H1 (cell line): ENCODE measurements at regions not wholly inside any gene's neighbourhood (a gene's known extent, or its start where the extent isn't known, plus 50 kb on each side); places are given as distances from the start of the nearest gene placed in this dataset.

Source experiments
- CTCF ChIA-PET: fragments of 300-600 bp; sonication (Branson Sonifier 250); formaldehyde crosslinking; loops from one replicate; lab custom pipeline; 2021; ENCODE audit not compliant: partially characterized antibody; lab: Charles Lee
- POLR2A ChIA-PET: fragments of 300-600 bp; sonication (Branson Sonifier 250); formaldehyde crosslinking; loops from one replicate; lab custom pipeline; 2021; ENCODE audit warnings: inconsistent platforms; ENCODE audit not compliant: partially characterized antibody; lab: Charles Lee
- DNase-seq, 2 experiments: peaks; one replicate each; pipeline versions ENCODE4 v3.0.0 to v3.0.0-alpha.2; 2010 to 2022; ENCODE audit warnings: low spot score in 2 of 2, low read depth in 1 of 2, mixed read lengths in 1 of 2
- FAIRE-seq: peaks from 2 replicates; lab custom pipeline; 2011; peaks lifted over from hg19 to GRCh38; lab: Jason Lieb, UNC
- H2AFZ ChIP-seq: 2 replicates; pipeline ENCODE4 v1.8.1; 2012; ENCODE audit warnings: low read length, inconsistent platforms
- H2AK5ac ChIP-seq: 2 replicates; pipeline ENCODE4 v1.6.1; 2013; ENCODE audit warnings: low read depth, low read length
- H2BK120ac ChIP-seq: replicated peaks from 2 replicates; pipeline ENCODE3; 2013; ENCODE audit warnings: low read depth, low read length, inconsistent platforms
- H2BK12ac ChIP-seq: 2 replicates; pipeline ENCODE4 v1.6.1; 2013; ENCODE audit warnings: low read depth, low read length
- H2BK15ac ChIP-seq: 2 replicates; pipeline ENCODE4 v1.6.1; 2013; ENCODE audit warnings: low read length
- H2BK20ac ChIP-seq: 2 replicates; pipeline ENCODE4 v1.6.1; 2013; ENCODE audit warnings: low read length
- H2BK5ac ChIP-seq: 2 replicates; pipeline ENCODE4 v1.6.1; 2013; ENCODE audit warnings: low read depth, low read length
- H3K14ac ChIP-seq: 2 replicates; pipeline ENCODE4 v1.6.1; 2013; ENCODE audit warnings: inconsistent platforms; ENCODE audit not compliant: insufficient read length
- H3K18ac ChIP-seq: 2 replicates; pipeline ENCODE4 v1.6.1; 2013; ENCODE audit warnings: low read length; ENCODE audit errors: extremely low read depth
- H3K23ac ChIP-seq: 2 replicates; pipeline ENCODE4 v1.6.1; 2013; ENCODE audit warnings: inconsistent platforms; ENCODE audit not compliant: insufficient read length
- H3K23me2 ChIP-seq: 2 replicates; pipeline ENCODE4 v1.6.1; 2013; ENCODE audit warnings: low read depth, low read length
- H3K27ac ChIP-seq: 2 replicates; pipeline ENCODE4 v1.6.1; 2011; ENCODE audit warnings: low read depth, low read length, inconsistent platforms
- H3K27me3 ChIP-seq, 4 experiments: replicated peaks in 1 of 4; 1 replicate in 1 of 4; 2 replicates in 3 of 4; pipeline versions ENCODE4 v1.6.1 to v1.8.1; 2011 to 2013; ENCODE audit warnings: low read length in 3 of 4, mild to moderate bottlenecking in 3 of 4, inconsistent platforms in 2 of 4, mixed read lengths in 2 of 4, moderate library complexity in 1 of 4; ENCODE audit not compliant: control insufficient read depth in 3 of 4, insufficient read depth in 3 of 4; ENCODE audit errors: extremely low read depth in 1 of 4
- H3K36me3 ChIP-seq, 4 experiments: 2 replicates each; pipeline versions ENCODE4 v1.6.1 to v1.8.1; 2011 to 2013; ENCODE audit warnings: mild to moderate bottlenecking in 4 of 4, low read length in 3 of 4, moderate library complexity in 2 of 4, control low read depth in 1 of 4, inconsistent platforms in 1 of 4; ENCODE audit not compliant: insufficient read depth in 4 of 4, control insufficient read depth in 2 of 4
- H3K4ac ChIP-seq: replicated peaks from 2 replicates; pipeline ENCODE3; 2013; ENCODE audit warnings: low read length, low read depth, mixed read lengths, inconsistent platforms; ENCODE audit not compliant: insufficient read length
- H3K4me1 ChIP-seq, 4 experiments: replicated peaks in 1 of 4; 1 replicate in 1 of 4; 2 replicates in 3 of 4; pipeline versions ENCODE4 v1.6.1 to v1.8.1; 2011 to 2013; ENCODE audit warnings: low read length in 3 of 4, inconsistent platforms in 2 of 4, mixed read lengths in 1 of 4; ENCODE audit not compliant: insufficient read depth in 4 of 4, control insufficient read depth in 3 of 4
- H3K4me2 ChIP-seq, 2 experiments: 2 replicates each; pipeline versions ENCODE4 v1.6.1 to v1.8.1; 2011 to 2013; ENCODE audit warnings: low read depth in 2 of 2, low read length in 2 of 2, control low read depth in 1 of 2, inconsistent platforms in 1 of 2, mild to moderate bottlenecking in 1 of 2; ENCODE audit not compliant: insufficient read depth in 1 of 2
- H3K4me3 ChIP-seq, 4 experiments: fragments of 200-600, 300-600 bp in 1 of 4; sonication (generic), shearing (Covaris generic), sonication (Bioruptor Twin) in 1 of 4; 2 replicates each; pipeline versions ENCODE4 v1.5.1 to v1.8.1; 2011 to 2016; ENCODE audit warnings: low read length in 4 of 4, low read depth in 3 of 4, control low read depth in 2 of 4, inconsistent platforms in 2 of 4, mild to moderate bottlenecking in 2 of 4, mixed read lengths in 1 of 4, moderate library complexity in 1 of 4; ENCODE audit not compliant: insufficient read depth in 2 of 4; ENCODE audit errors: extremely low read depth in 1 of 4
- H3K56ac ChIP-seq: replicated peaks from 2 replicates; pipeline ENCODE3; 2013; ENCODE audit warnings: low read depth, mild to moderate bottlenecking, mixed read lengths, low read length, inconsistent platforms; ENCODE audit not compliant: insufficient read length
- H3K79me1 ChIP-seq: 2 replicates; pipeline ENCODE4 v1.6.1; 2013; ENCODE audit warnings: low read depth, low read length, control low read depth
- H3K79me2 ChIP-seq, 2 experiments: 2 replicates each; pipeline versions ENCODE4 v1.6.1 to v1.8.1; 2012 to 2013; ENCODE audit warnings: low read length in 2 of 2, mild to moderate bottlenecking in 2 of 2, inconsistent platforms in 1 of 2; ENCODE audit not compliant: insufficient read depth in 2 of 2, control insufficient read depth in 1 of 2
- H3K9ac ChIP-seq, 4 experiments: replicated peaks in 1 of 4; 1 replicate in 1 of 4; 2 replicates in 3 of 4; pipeline versions ENCODE4 v1.6.1 to v1.8.1; 2011 to 2013; ENCODE audit warnings: low read depth in 3 of 4, low read length in 3 of 4, control low read depth in 2 of 4, mild to moderate bottlenecking in 2 of 4, moderate library complexity in 2 of 4, inconsistent platforms in 1 of 4; ENCODE audit errors: extremely low read depth in 1 of 4
- H3K9me3 ChIP-seq, 2 experiments: 2 replicates each; pipeline versions ENCODE4 v1.6.1 to v1.8.1; 2012 to 2013; ENCODE audit warnings: mild to moderate bottlenecking in 2 of 2, moderate library complexity in 2 of 2, control low read depth in 1 of 2, inconsistent platforms in 1 of 2, low read depth in 1 of 2, low read length in 1 of 2, mixed read lengths in 1 of 2; ENCODE audit not compliant: insufficient read depth in 2 of 2
- H4K20me1 ChIP-seq, 2 experiments: replicated peaks in 1 of 2; 2 replicates each; pipeline versions ENCODE3 to v1.8.1; 2011 to 2013; ENCODE audit warnings: inconsistent platforms in 2 of 2, low read length in 2 of 2, mild to moderate bottlenecking in 1 of 2; ENCODE audit not compliant: insufficient read depth in 2 of 2, control insufficient read depth in 1 of 2
- H4K5ac ChIP-seq: 2 replicates; pipeline ENCODE4 v1.6.1; 2013; ENCODE audit warnings: low read length, low read depth, mixed read lengths, inconsistent platforms; ENCODE audit not compliant: insufficient read length
- H4K8ac ChIP-seq: 2 replicates; pipeline ENCODE4 v1.8.0; 2013; ENCODE audit warnings: mild to moderate bottlenecking, moderate library complexity, low read length, inconsistent platforms; ENCODE audit not compliant: insufficient read depth; ENCODE audit errors: extremely low read depth
- H4K91ac ChIP-seq: replicated peaks from 2 replicates; pipeline ENCODE3; 2013; ENCODE audit warnings: low read length, mixed read lengths, inconsistent platforms; ENCODE audit not compliant: insufficient read length
- EGR1 ChIP-seq: IDR thresholded peaks from 2 replicates; pipeline ENCODE4 v1.6.1; 2011; ENCODE audit warnings: low read depth, low read length, borderline replicate concordance
- JUND ChIP-seq: IDR thresholded peaks from 2 replicates; pipeline ENCODE4 v1.6.1; 2011; ENCODE audit warnings: mild to moderate bottlenecking, improper control_type of control experiment, low read length
- POU5F1 ChIP-seq: IDR thresholded peaks from 2 replicates; pipeline ENCODE4 v1.6.1; 2011; ENCODE audit warnings: low read depth, mild to moderate bottlenecking, low read length, moderate library complexity
- SP2 ChIP-seq: IDR thresholded peaks from 2 replicates; pipeline ENCODE4 v1.6.1; 2012; ENCODE audit warnings: mild to moderate bottlenecking, low read length, inconsistent platforms
- WGBS, 2 experiments: shearing (Covaris generic) in 1 of 2; methylation state at CpG; one replicate each; pipeline versions ENCODE4 v1.1.6 to v1.1.7; 2013 to 2015; ENCODE audit warnings: low lambda C conversion rate in 2 of 2, mixed read lengths in 2 of 2, inconsistent platforms in 1 of 2, low coverage in 1 of 2, missing lambda C conversion rate in 1 of 2; ENCODE audit not compliant: insufficient replicate concordance in 2 of 2, insufficient coverage in 1 of 2, insufficient read length in 1 of 2; ENCODE audit errors: extremely low coverage in 1 of 2, missing lambda C conversion rate in 1 of 2; 5-methylcytosine and 5-hydroxymethylcytosine counted together

DNA sequence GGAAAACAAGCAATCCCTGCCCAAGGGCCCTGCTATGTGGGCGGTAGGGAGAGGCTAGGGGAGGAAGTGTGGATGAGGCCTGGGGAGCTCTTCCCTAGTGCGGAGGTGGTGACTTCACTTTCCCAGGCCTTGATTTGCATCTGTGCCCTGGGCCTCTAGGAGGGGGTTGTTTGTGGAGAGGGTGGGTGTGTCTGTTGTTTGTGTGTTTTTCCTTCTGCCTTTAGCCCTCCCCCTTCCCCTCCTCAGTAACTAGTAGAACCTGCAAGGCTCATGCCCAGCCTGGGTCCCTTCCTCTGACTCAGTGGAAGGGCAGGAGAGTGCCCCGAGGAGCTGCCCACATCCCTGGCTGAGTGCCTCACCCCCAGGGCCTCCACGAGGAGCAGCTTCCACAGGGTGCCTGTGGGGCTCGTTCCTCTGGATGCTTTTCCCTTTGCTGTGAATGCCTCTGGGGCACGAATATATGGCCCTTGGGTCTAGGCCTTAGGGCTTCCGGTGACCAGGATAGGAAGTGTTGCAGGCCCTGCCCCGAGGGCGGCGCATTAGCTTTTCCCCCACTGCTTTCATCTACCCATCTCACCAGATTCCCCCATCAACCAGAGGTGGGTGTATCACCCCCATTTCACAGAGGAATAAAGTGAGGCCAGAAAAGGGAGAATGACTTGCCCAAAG, 89.4 kb upstream of the DUSP5 start:
- H3K4me2 ChIP-seq: no peak overlapping the region
- no peaks in the 10 kb centered on the region for H3K9me3 ChIP-seq
- POLR2A ChIA-PET: no interaction called here
- H2BK15ac ChIP-seq: no peak overlapping the region; the same call in 1 of the 2 replicates
- no peak overlapping the region for H3K4me3 ChIP-seq
- H3K4me1 ChIP-seq: peaks cover 0 to 7% (median 3%) of the 10 kb centered on the region in 4 experiments; a peak in 6 of 7 replicates
- no peak overlapping the region for H2BK12ac ChIP-seq
- peak overlapping the region; percentile 36; the same call in 1 of the 2 replicates for H2AFZ ChIP-seq
- no peak overlapping the region for H4K91ac ChIP-seq
- H3K4ac ChIP-seq: no peak overlapping the region
- H2AK5ac ChIP-seq: no peak overlapping the region
- H2BK120ac ChIP-seq: no peak overlapping the region
- no peak overlapping the region for H3K23ac ChIP-seq
- no peak for TF ChIP-seq JUND
- TF ChIP-seq POU5F1: no peak
- TF ChIP-seq SP2: no peak
- no peak for TF ChIP-seq EGR1
- no peaks in the 10 kb centered on the region for H3K36me3 ChIP-seq
- H3K27me3 ChIP-seq: no peaks in the 10 kb centered on the region
- DNase-seq (no peak), FAIRE-seq (no peak)
- H3K23me2 ChIP-seq: no peaks in the 10 kb centered on the region
- 86% methylated on average over 9 of the region's 10 CpGs; no CpG with 5 or more reads in 1 of the 2 experiments for WGBS, 2 experiments
- no peaks in the 10 kb centered on the region for H3K79me2 ChIP-seq
- H3K18ac ChIP-seq: no peak overlapping the region
- CTCF ChIA-PET: interaction anchor here (0.8 to 5.1 kb wide), 4 partner anchors 9 to 54 kb away, joined by 3 to 31 read pairs (median 12); no protein-coding TSS in a partner anchor
- H4K8ac ChIP-seq: 0 out of 2 replicates have a peak overlapping the region, but pooled peaks have one; percentile 37
- no peak overlapping the region for H3K27ac ChIP-seq
- 0 out of 2 replicates have a peak overlapping the region, but pooled peaks have one; percentile 2 for H2BK20ac ChIP-seq
- H2BK5ac ChIP-seq: no peak overlapping the region; the same call in 1 of the 2 replicates
- H3K9ac ChIP-seq: no peak overlapping the region
- H4K5ac ChIP-seq: no peak overlapping the region
- H3K14ac ChIP-seq: no peak overlapping the region
- H3K79me1 ChIP-seq: no peaks in the 10 kb centered on the region
- H3K56ac ChIP-seq: no peak overlapping the region
- H4K20me1 ChIP-seq: no peaks in the 10 kb centered on the region
